Smooth muscle cell (in vitro differentiated cells): ENCODE measurements at regions not wholly inside any gene's neighbourhood (a gene's known extent, or its start where the extent isn't known, plus 50 kb on each side); places are given as distances from the start of the nearest gene placed in this dataset.
A peak's percentile ranks its signal among the peaks of the same experiment; 100 is the strongest.

ENCODE experiments used
- DNase-seq: peaks from one replicate; lab custom pipeline; 2025; ENCODE audit not compliant: unreplicated experiment; lab: John Stamatoyannopoulos, UW
- H2AFZ ChIP-seq: fragments of 200-600 bp; sonication (generic); 2 replicates; pipeline ENCODE4 v1.6.0; 2016; ENCODE audit warnings: antibody characterized with exemption, low read depth, mild to moderate bottlenecking
- H3F3A ChIP-seq: fragments of 200-600 bp; sonication (generic); 2 replicates; pipeline ENCODE4 v1.6.0; 2017; ENCODE audit warnings: antibody characterized with exemption, low read depth
- H3K27ac ChIP-seq: fragments of 200-600 bp; sonication (generic); 2 replicates; pipeline ENCODE4 v1.5.1; 2016; ENCODE audit warnings: low read depth, mild to moderate bottlenecking
- H3K27me3 ChIP-seq: fragments of 200-600 bp; sonication (generic); 2 replicates; pipeline ENCODE4 v1.6.1; 2016; ENCODE audit warnings: low read depth, mild to moderate bottlenecking
- H3K36me3 ChIP-seq: fragments of 200-600 bp; sonication (generic); 2 replicates; pipeline ENCODE4 v1.5.1; 2016; ENCODE audit warnings: low read depth
- H3K4me1 ChIP-seq: fragments of 200-600 bp; sonication (generic); 2 replicates; pipeline ENCODE4 v1.5.1; 2016; ENCODE audit warnings: low read depth
- H3K4me2 ChIP-seq: fragments of 200-600 bp; sonication (generic); 2 replicates; pipeline ENCODE4 v1.6.0; 2016; ENCODE audit warnings: mild to moderate bottlenecking
- H3K4me3 ChIP-seq: fragments of 200-600 bp; sonication (generic); 2 replicates; pipeline ENCODE4 v1.5.1; 2016; ENCODE audit warnings: mild to moderate bottlenecking
- H3K79me2 ChIP-seq: fragments of 200-600 bp; sonication (generic); 2 replicates; pipeline ENCODE4 v1.6.0; 2016; ENCODE audit warnings: low read depth, mild to moderate bottlenecking
- H3K9ac ChIP-seq: fragments of 200-600 bp; sonication (generic); 2 replicates; pipeline ENCODE4 v1.6.0; 2016; ENCODE audit warnings: low read depth
- H3K9me3 ChIP-seq: fragments of 200-600 bp; sonication (generic); replicated peaks from 2 replicates; pipeline ENCODE4 v1.5.1; 2016; ENCODE audit warnings: low read depth
- H4K20me1 ChIP-seq: fragments of 200-600 bp; sonication (generic); 2 replicates; pipeline ENCODE4 v1.6.0; 2016; ENCODE audit warnings: low read depth
- CTCF ChIP-seq: fragments of 200-600 bp; sonication (generic); IDR thresholded peaks from 2 replicates; pipeline ENCODE4 v1.5.1; 2017; ENCODE audit warnings: borderline replicate concordance, mild to moderate bottlenecking, antibody characterized with exemption; ENCODE audit not compliant: insufficient read depth, poor library complexity, severe bottlenecking
- WGBS: methylation state at CpG from one replicate; pipeline ENCODE4 v1.1.7; 2016; ENCODE audit warnings: low lambda C conversion rate; 5-methylcytosine and 5-hydroxymethylcytosine counted together

- Histone ChIP-seq H3F3A (peaks cover 16% of the 10 kb centered on the region), H3K4me1 (peaks cover 30% of the 10 kb centered on the region), H3K27me3 (no peaks in the 10 kb centered on the region), H3K79me2 (no peaks in the 10 kb centered on the region), H3K9ac (peak overlapping the region; percentile 78), H3K27ac (peak overlapping the region; percentile 95), H3K9me3 (no peaks in the 10 kb centered on the region), H2AFZ (peak overlapping the region; percentile 19), H3K4me3 (peak overlapping the region; percentile 28), H3K4me2 (peak overlapping the region; percentile 82), H3K36me3 (no peaks in the 10 kb centered on the region), H4K20me1 (no peaks in the 10 kb centered on the region)
- 26% methylated on average over 6 of the region's 6 CpGs for WGBS
- DNase-seq = no peak
- no peak for TF ChIP-seq CTCF
Measured at GRCh38 chr10:61835946-61836887, 65.3 kb upstream of the ARID5B start.

GRCh38 chr10:61836888-61837754 is 64.4 kb upstream of the ARID5B start:
- Histone ChIP-seq H3K36me3 (no peaks in the 10 kb centered on the region), H3K79me2 (no peaks in the 10 kb centered on the region), H3F3A (peaks cover 24% of the 10 kb centered on the region), H3K27me3 (no peaks in the 10 kb centered on the region), H3K9me3 (no peaks in the 10 kb centered on the region), H3K4me1 (peaks cover 30% of the 10 kb centered on the region), H3K9ac (peak overlapping the region; percentile 78), H2AFZ (no peak overlapping the region), H3K4me3 (peak overlapping the region; percentile 28), H4K20me1 (no peaks in the 10 kb centered on the region), H3K4me2 (peak overlapping the region; percentile 82), H3K27ac (peak overlapping the region; percentile 95)
- 20% methylated on average over 4 of the region's 4 CpGs for WGBS
- DNase-seq = no peak
- TF ChIP-seq CTCF = no peak

- 4% methylated on average over 6 of the region's 6 CpGs for WGBS
- Histone ChIP-seq H3K27ac (peak overlapping the region; percentile 95), H2AFZ (no peak overlapping the region), H3K27me3 (no peaks in the 10 kb centered on the region), H3K4me3 (peak overlapping the region; percentile 28), H3K9ac (peak overlapping the region; percentile 9), H3K36me3 (no peaks in the 10 kb centered on the region), H3K79me2 (no peaks in the 10 kb centered on the region), H3K4me2 (peak overlapping the region; percentile 82), H3F3A (peaks cover 29% of the 10 kb centered on the region), H3K4me1 (peaks cover 30% of the 10 kb centered on the region), H3K9me3 (no peaks in the 10 kb centered on the region), H4K20me1 (no peaks in the 10 kb centered on the region)
- no peak for DNase-seq
- TF ChIP-seq CTCF = no peak
Measured at GRCh38 chr10:61837755-61838171, 63.7 kb upstream of the ARID5B start.
